Keratinocyte (primary cell): ENCODE measurements at regions not wholly inside any gene's neighbourhood (a gene's known extent, or its start where the extent isn't known, plus 50 kb on each side); places are given as distances from the start of the nearest gene placed in this dataset.

ENCODE experiments used
- DNase-seq: peaks from one replicate; pipeline ENCODE4 v3.0.0-alpha.2; 2011; ENCODE audit warnings: low read depth, missing footprints, low spot score
- FAIRE-seq: peaks from 2 replicates; lab custom pipeline; 2011; peaks lifted over from hg19 to GRCh38; lab: Jason Lieb, UNC
- H2AFZ ChIP-seq: 2 replicates; pipeline ENCODE4 v1.6.0; 2012; ENCODE audit warnings: low read length, control low read depth, inconsistent platforms; ENCODE audit not compliant: control insufficient read depth
- H3K27ac ChIP-seq: 2 replicates; pipeline ENCODE4 v1.5.1; 2011; ENCODE audit warnings: low read length; ENCODE audit not compliant: control insufficient read depth, insufficient read depth
- H3K27me3 ChIP-seq: 3 replicates; pipeline ENCODE4 v1.6.0; 2011; ENCODE audit warnings: low read length; ENCODE audit not compliant: control insufficient read depth, insufficient read depth; ENCODE audit errors: extremely low read depth
- H3K36me3 ChIP-seq, 2 experiments: 2 replicates in 1 of 2; 3 replicates in 1 of 2; pipeline ENCODE4 v1.5.1; 2011; ENCODE audit warnings: low read length in 2 of 2, mild to moderate bottlenecking in 1 of 2; ENCODE audit not compliant: control insufficient read depth in 2 of 2, insufficient read depth in 2 of 2; ENCODE audit errors: extremely low read depth in 1 of 2
- H3K4me1 ChIP-seq: 3 replicates; pipeline ENCODE4 v1.5.1; 2011; ENCODE audit warnings: low read length; ENCODE audit not compliant: control insufficient read depth, insufficient read depth; ENCODE audit errors: extremely low read depth
- H3K4me2 ChIP-seq: 3 replicates; pipeline ENCODE4 v1.6.0; 2011; ENCODE audit warnings: low read depth, low read length; ENCODE audit not compliant: control insufficient read depth, insufficient read depth; ENCODE audit errors: extremely low read depth
- H3K4me3 ChIP-seq, 3 experiments: fragments of 200-600 bp in 1 of 3; sonication (generic) in 1 of 3; 2 replicates in 2 of 3; 3 replicates in 1 of 3; pipeline ENCODE4 v1.5.1; 2011 to 2016; ENCODE audit warnings: low read length in 3 of 3, mild to moderate bottlenecking in 3 of 3, control low read depth in 2 of 3, inconsistent platforms in 1 of 3, low read depth in 1 of 3, mixed read lengths in 1 of 3, mixed run types in 1 of 3, moderate library complexity in 1 of 3; ENCODE audit not compliant: control insufficient read depth in 2 of 3, insufficient read depth in 2 of 3; ENCODE audit errors: extremely low read depth in 1 of 3
- H3K79me2 ChIP-seq: 2 replicates; pipeline ENCODE4 v1.6.0; 2012; ENCODE audit warnings: low read length; ENCODE audit not compliant: control insufficient read depth, insufficient read depth
- H3K9ac ChIP-seq: 3 replicates; pipeline ENCODE4 v1.6.0; 2011; ENCODE audit warnings: low read length; ENCODE audit not compliant: control insufficient read depth, insufficient read depth; ENCODE audit errors: extremely low read depth
- H3K9me1 ChIP-seq: 3 replicates; pipeline ENCODE4 v1.6.0; 2011; ENCODE audit warnings: low read length; ENCODE audit not compliant: control insufficient read depth, insufficient read depth; ENCODE audit errors: extremely low read depth
- H3K9me3 ChIP-seq: 2 replicates; pipeline ENCODE4 v1.5.1; 2012; ENCODE audit warnings: low read depth, low read length; ENCODE audit not compliant: control insufficient read depth
- H4K20me1 ChIP-seq: 3 replicates; pipeline ENCODE4 v1.6.0; 2011; ENCODE audit warnings: low read length; ENCODE audit not compliant: control insufficient read depth, insufficient read depth; ENCODE audit errors: extremely low read depth
- CTCF ChIP-seq, 3 experiments: IDR thresholded peaks in 1 of 3; conservative IDR thresholded peaks in 1 of 3; optimal IDR thresholded peaks in 1 of 3; 2 replicates in 2 of 3; 3 replicates in 1 of 3; pipeline versions ENCODE3 to v1.5.1; 2011; ENCODE audit warnings: low read length in 3 of 3, mild to moderate bottlenecking in 3 of 3, moderate library complexity in 2 of 3, control low read depth in 1 of 3, inconsistent platforms in 1 of 3; ENCODE audit not compliant: insufficient read depth in 2 of 3; ENCODE audit errors: extremely low read depth in 1 of 3
- EZH2 ChIP-seq: IDR thresholded peaks from one replicate; pipeline ENCODE4 v1.6.1; 2012; ENCODE audit warnings: inconsistent platforms, mild to moderate bottlenecking, low read length, moderate library complexity
- dilution Hi-C: fragments of 300-500 bp; cut with MboI; formaldehyde crosslinking; loops from one replicate; pipeline ENCODE4 v1.7.0; 2020; ENCODE audit warnings: low sequenced_read_pairs; ENCODE audit not compliant: extremely low pct_ligation_motif_present

GRCh38 chr2:155190342-155190741 is 491.8 kb downstream of the KCNJ3 start:
- H3K27ac ChIP-seq = no peak overlapping the region
- H3K4me2 ChIP-seq = no peak overlapping the region
- no peaks in the 10 kb centered on the region for H4K20me1 ChIP-seq
- dilution Hi-C loops = no loop called here
- no peaks in the 10 kb centered on the region for H3K4me1 ChIP-seq
- H3K9me1 ChIP-seq = no peaks in the 10 kb centered on the region
- no peak overlapping the region for H3K4me3 ChIP-seq
- H3K79me2 ChIP-seq = no peaks in the 10 kb centered on the region
- FAIRE-seq (no peak), DNase-seq (no peak)
- no peaks in the 10 kb centered on the region for H3K36me3 ChIP-seq
- no peaks in the 10 kb centered on the region for H3K9me3 ChIP-seq
- no peak for TF ChIP-seq EZH2
- no peak for TF ChIP-seq CTCF (optimal IDR thresholded peaks at IDR 0.05 in 1 of 3, IDR thresholded peaks at IDR 0.05 in 1 of 3, conservative IDR thresholded peaks at IDR 0.05 in 1 of 3; ENCODE audit: extremely low read depth in 1 of 3, insufficient read depth in 2 of 3, low read length in 3 of 3)
- H3K9ac ChIP-seq = no peak overlapping the region
- H3K27me3 ChIP-seq = no peaks in the 10 kb centered on the region
- H2AFZ ChIP-seq = no peak overlapping the region

GRCh38 chr2:155178921-155179320 is 480.4 kb downstream of the KCNJ3 start:
- dilution Hi-C loops = no loop called here

More at GRCh38 chr2:155178921-155179320, 480.4 kb downstream of the KCNJ3 start:
- no peaks in the 10 kb centered on the region for H3K27me3 ChIP-seq
- no peaks in the 10 kb centered on the region for H3K9me1 ChIP-seq
- no peak overlapping the region for H3K4me2 ChIP-seq
- no peak overlapping the region for H3K9ac ChIP-seq
- no peaks in the 10 kb centered on the region for H3K9me3 ChIP-seq
- DNase-seq (no peak), FAIRE-seq (no peak)
- no peak overlapping the region for H2AFZ ChIP-seq
- H4K20me1 ChIP-seq = no peaks in the 10 kb centered on the region
- H3K27ac ChIP-seq = no peak overlapping the region
- TF ChIP-seq EZH2 (no peak), CTCF (optimal IDR thresholded peaks at IDR 0.05 in 1 of 3, IDR thresholded peaks at IDR 0.05 in 1 of 3, conservative IDR thresholded peaks at IDR 0.05 in 1 of 3; ENCODE audit: extremely low read depth in 1 of 3, insufficient read depth in 2 of 3, low read length in 3 of 3) (no peak)
- no peaks in the 10 kb centered on the region for H3K79me2 ChIP-seq
- H3K4me1 ChIP-seq = no peaks in the 10 kb centered on the region
- no peaks in the 10 kb centered on the region for H3K36me3 ChIP-seq
- no peak overlapping the region for H3K4me3 ChIP-seq
